DOHH2 (cell line): ENCODE measurements at regions not wholly inside any gene's neighbourhood (a gene's known extent, or its start where the extent isn't known, plus 50 kb on each side); places are given as distances from the start of the nearest gene placed in this dataset.

Source experiments
- H3F3A ChIP-seq: fragments of 200-600 bp; sonication (generic), shearing (Covaris generic); 2 replicates; pipeline ENCODE4 v1.6.0; 2016; ENCODE audit warnings: antibody characterized with exemption, mild to moderate bottlenecking; ENCODE audit not compliant: control insufficient read depth, insufficient read depth
- H3K27ac ChIP-seq: fragments of 200-600 bp; sonication (generic); 2 replicates; pipeline ENCODE4 v1.5.1; 2014; ENCODE audit warnings: low read depth, mild to moderate bottlenecking, low read length, moderate library complexity
- H3K27me3 ChIP-seq: fragments of 200-600 bp; sonication (generic); 2 replicates; pipeline ENCODE4 v1.6.1; 2014; ENCODE audit warnings: mild to moderate bottlenecking, low read length, mixed read lengths; ENCODE audit not compliant: control insufficient read depth
- H3K36me3 ChIP-seq: fragments of 200-600 bp; sonication (generic); 2 replicates; pipeline ENCODE4 v1.6.1; 2014; ENCODE audit warnings: mild to moderate bottlenecking, low read length, moderate library complexity, mixed read lengths; ENCODE audit not compliant: control insufficient read depth
- H3K4me1 ChIP-seq: fragments of 200-600 bp; sonication (generic); 2 replicates; pipeline ENCODE4 v1.6.1; 2014; ENCODE audit warnings: mild to moderate bottlenecking, low read length, mixed read lengths; ENCODE audit not compliant: control insufficient read depth
- H3K4me2 ChIP-seq: fragments of 200-600 bp; sonication (generic); 2 replicates; pipeline ENCODE4 v1.6.0; 2014; ENCODE audit warnings: mild to moderate bottlenecking, low read length, moderate library complexity
- H3K4me3 ChIP-seq: fragments of 200-600 bp; sonication (generic); 2 replicates; pipeline ENCODE4 v1.5.1; 2014; ENCODE audit warnings: mild to moderate bottlenecking, low read length, mixed read lengths
- H3K79me2 ChIP-seq: fragments of 200-600 bp; sonication (generic); 2 replicates; pipeline ENCODE4 v1.6.1; 2014; ENCODE audit warnings: mild to moderate bottlenecking, low read length, mixed read lengths; ENCODE audit not compliant: control insufficient read depth
- H3K9me2 ChIP-seq: fragments of 200-600 bp; sonication (generic); replicated peaks from 2 replicates; pipeline ENCODE4 v1.6.1; 2014; ENCODE audit warnings: mild to moderate bottlenecking, low read length, mixed read lengths; ENCODE audit not compliant: control insufficient read depth
- H3K9me3 ChIP-seq: fragments of 200-600 bp; sonication (generic); 2 replicates; pipeline ENCODE4 v1.6.1; 2014; ENCODE audit warnings: antibody characterized with exemption, low read length, mixed read lengths; ENCODE audit not compliant: control insufficient read depth, insufficient read depth
- H4K20me1 ChIP-seq: fragments of 200-600 bp; sonication (generic); 2 replicates; pipeline ENCODE4 v1.6.0; 2014; ENCODE audit warnings: low read depth, mild to moderate bottlenecking, antibody characterized with exemption, low read length, moderate library complexity; ENCODE audit not compliant: control insufficient read depth, insufficient read depth
- CTCF ChIP-seq: fragments of 200-600 bp; sonication (generic); IDR thresholded peaks from one replicate; pipeline ENCODE4 v1.5.1; 2014; ENCODE audit warnings: antibody characterized with exemption, mild to moderate bottlenecking, low read depth, low read length; ENCODE audit not compliant: poor library complexity, severe bottlenecking
- EZH2phosphoT487 ChIP-seq: fragments of 200-600 bp; sonication (generic); IDR thresholded peaks from 2 replicates; pipeline ENCODE4 v1.6.1; 2017; ENCODE audit warnings: borderline replicate concordance, mild to moderate bottlenecking, antibody characterized with exemption, low read length, moderate library complexity, mixed read lengths

- Histone ChIP-seq H3K4me3 (no peak overlapping the region), H3K79me2 (no peaks in the 10 kb centered on the region), H3K36me3 (no peaks in the 10 kb centered on the region), H3K9me3 (no peaks in the 10 kb centered on the region), H3K27me3 (peaks cover 26% of the 10 kb centered on the region), H3K4me1 (0 out of 2 replicates have a peak, but pooled peaks cover 8% of the 10 kb centered on the region), H3F3A (no peaks in the 10 kb centered on the region), H3K27ac (no peak overlapping the region), H3K9me2 (no peaks in the 10 kb centered on the region), H4K20me1 (no peaks in the 10 kb centered on the region), H3K4me2 (peak overlapping the region; percentile 53; the same call in 1 of the 2 replicates)
- TF ChIP-seq EZH2phosphoT487 (no peak), CTCF (no peak)
Measured at GRCh38 chr6:27616328-27617045, 143.6 kb upstream of the ZNF184 start.

DNA sequence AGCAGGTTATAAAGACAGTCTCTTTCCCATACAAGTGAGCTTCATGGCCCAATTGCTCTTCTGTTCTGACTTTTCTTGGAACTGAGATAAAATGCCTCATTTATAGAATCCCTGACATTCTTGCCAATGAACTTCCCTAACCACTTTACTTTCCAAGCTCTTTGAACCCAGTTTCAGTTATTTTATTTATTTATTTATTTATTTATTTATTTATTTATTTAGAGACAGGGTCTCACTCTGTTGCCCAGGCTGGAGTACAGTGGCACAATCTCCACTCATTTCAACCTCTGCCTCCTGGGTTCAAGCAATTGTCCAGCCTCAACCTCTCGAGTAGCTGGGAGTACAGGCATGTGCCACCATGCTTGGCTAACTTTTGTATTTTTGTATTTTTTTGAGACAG lies 138.5 kb upstream of the ZNF184 start:
- no peak for TF ChIP-seq EZH2phosphoT487
- Histone ChIP-seq H3K36me3 (no peaks in the 10 kb centered on the region), H3K27ac (no peak overlapping the region), H3K9me3 (no peaks in the 10 kb centered on the region), H3K79me2 (no peaks in the 10 kb centered on the region), H3K4me1 (no peaks in the 10 kb centered on the region), H3K4me3 (no peak overlapping the region), H3F3A (no peaks in the 10 kb centered on the region), H4K20me1 (no peaks in the 10 kb centered on the region), H3K4me2 (no peak overlapping the region), H3K27me3 (peaks cover 7% of the 10 kb centered on the region), H3K9me2 (no peaks in the 10 kb centered on the region)

DNA sequence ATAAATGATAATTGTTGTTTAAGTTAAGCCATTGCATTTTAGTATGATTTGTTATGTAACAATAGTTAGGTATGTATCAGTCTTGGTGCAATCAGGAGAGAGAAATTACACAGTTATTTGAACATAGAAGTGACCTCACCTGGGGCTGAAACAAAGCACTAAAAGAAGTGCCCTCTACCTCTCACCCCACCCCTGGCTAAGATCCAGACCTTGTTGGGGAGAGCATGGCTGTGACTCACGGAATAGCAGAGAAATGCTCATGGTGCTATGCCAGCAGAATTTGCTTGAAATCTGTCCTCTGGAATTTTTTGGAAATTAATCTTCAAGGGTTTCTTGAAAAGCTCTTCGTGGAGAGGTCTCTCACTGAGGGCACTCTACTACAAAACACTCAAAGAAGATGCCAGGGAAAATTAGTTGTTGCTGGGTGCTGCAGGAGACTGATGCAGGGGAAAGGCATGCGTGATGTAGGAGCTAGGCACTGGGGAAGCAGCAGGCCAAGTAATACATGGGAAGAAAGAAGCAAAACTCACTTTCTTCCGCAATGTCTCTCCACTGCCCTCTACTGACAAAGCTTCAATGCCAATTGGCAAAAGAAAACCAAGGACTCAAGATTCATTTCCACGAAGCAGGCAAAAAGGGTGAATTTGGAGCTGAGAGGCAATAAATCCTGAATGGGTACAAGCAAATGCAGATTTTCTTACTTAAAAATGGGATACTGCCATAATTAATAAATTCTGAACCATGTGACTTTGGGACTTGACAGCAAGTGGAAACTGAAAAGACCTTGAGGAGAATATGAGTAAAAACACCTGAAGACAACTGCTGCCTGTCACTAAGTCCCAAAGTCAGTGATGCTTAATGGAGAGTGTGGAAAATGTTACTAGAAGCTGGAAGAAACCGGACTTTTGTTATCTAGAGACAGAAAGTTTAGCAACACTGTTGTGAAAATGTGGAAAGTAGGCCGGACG lies 136.3 kb upstream of the ZNF184 start:
- Histone ChIP-seq H3K79me2 (no peaks in the 10 kb centered on the region), H4K20me1 (no peaks in the 10 kb centered on the region), H3K36me3 (no peaks in the 10 kb centered on the region), H3K4me2 (no peak overlapping the region), H3K9me3 (no peaks in the 10 kb centered on the region), H3K4me1 (no peaks in the 10 kb centered on the region), H3K4me3 (no peak overlapping the region), H3K27ac (no peak overlapping the region), H3K27me3 (peaks cover 4% of the 10 kb centered on the region; the same call in 1 of the 2 replicates), H3K9me2 (no peaks in the 10 kb centered on the region), H3F3A (no peaks in the 10 kb centered on the region)
- TF ChIP-seq EZH2phosphoT487 (no peak), CTCF (peak; percentile 87)
